ENCODE measurements at regions not wholly inside any gene's neighbourhood (a gene's known extent, or its start where the extent isn't known, plus 50 kb on each side); places are given as distances from the start of the nearest gene placed in this dataset.

DNA sequence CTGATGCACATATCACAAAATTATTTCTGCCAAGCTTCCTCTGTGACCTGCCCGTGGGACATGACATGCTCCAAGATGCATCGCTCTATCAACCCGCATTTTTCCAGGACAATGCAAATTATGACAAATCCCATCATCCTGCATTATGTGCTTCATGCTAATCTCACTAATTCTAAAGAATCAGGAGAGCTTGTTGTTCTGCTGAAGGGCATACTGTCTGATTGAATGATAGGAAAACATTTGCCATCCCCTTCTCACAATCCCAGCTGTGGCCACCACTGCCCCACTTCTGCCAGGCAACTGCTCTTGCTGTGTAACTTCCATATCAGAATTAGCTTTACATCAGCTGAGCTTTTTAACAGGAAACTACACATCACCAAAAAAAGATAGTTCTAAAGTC lies 203.5 kb upstream of the NANOGP8 start:
- no peak overlapping the region for H3K4me3 Mint-ChIP-seq (ENCODE audit: unreplicated experiment)
- H3K36me3 Mint-ChIP-seq (ENCODE audit: unreplicated experiment) = peaks cover 3% of the 10 kb centered on the region
- H3K9me3 Mint-ChIP-seq (ENCODE audit: unreplicated experiment) = peaks cover 5% of the 10 kb centered on the region
- peaks cover 2% of the 10 kb centered on the region for H3K27me3 Mint-ChIP-seq (ENCODE audit: unreplicated experiment)
- DNase-seq (ENCODE audit: extremely low spot score, unreplicated experiment) = no peak
- no peak overlapping the region for H3K27ac Mint-ChIP-seq (ENCODE audit: unreplicated experiment)
- TF ChIP-seq, protein P1, sequence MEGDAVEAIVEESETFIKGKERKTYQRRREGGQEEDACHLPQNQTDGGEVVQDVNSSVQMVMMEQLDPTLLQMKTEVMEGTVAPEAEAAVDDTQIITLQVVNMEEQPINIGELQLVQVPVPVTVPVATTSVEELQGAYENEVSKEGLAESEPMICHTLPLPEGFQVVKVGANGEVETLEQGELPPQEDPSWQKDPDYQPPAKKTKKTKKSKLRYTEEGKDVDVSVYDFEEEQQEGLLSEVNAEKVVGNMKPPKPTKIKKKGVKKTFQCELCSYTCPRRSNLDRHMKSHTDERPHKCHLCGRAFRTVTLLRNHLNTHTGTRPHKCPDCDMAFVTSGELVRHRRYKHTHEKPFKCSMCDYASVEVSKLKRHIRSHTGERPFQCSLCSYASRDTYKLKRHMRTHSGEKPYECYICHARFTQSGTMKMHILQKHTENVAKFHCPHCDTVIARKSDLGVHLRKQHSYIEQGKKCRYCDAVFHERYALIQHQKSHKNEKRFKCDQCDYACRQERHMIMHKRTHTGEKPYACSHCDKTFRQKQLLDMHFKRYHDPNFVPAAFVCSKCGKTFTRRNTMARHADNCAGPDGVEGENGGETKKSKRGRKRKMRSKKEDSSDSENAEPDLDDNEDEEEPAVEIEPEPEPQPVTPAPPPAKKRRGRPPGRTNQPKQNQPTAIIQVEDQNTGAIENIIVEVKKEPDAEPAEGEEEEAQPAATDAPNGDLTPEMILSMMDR (IDR thresholded peaks at IDR 0.05) = no peak
- H3K4me1 Mint-ChIP-seq (ENCODE audit: unreplicated experiment) = peaks cover 9% of the 10 kb centered on the region

DNA sequence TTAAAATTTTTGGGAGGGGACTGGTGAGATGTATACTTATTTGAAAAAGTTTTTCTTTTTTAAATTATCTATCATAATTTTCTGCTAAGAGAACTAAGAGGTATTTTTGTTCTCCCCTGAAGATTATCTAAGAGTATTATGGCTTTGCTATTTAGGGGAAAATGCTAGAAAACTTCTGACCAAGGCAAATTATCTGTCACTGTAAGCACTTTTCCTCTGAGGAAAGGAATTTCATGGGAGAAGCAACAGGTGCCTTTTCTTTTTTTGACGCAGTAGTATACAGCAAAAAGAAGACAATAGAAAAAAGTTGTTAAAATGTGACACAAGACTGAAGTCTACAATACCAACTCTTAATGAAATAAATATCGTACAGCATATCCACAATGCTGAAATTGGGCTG lies 201.6 kb upstream of the NANOGP8 start:
- Mint-ChIP-seq H3K27me3 (ENCODE audit: unreplicated experiment) (peaks cover 2% of the 10 kb centered on the region), H3K27ac (ENCODE audit: unreplicated experiment) (no peak overlapping the region), H3K9me3 (ENCODE audit: unreplicated experiment) (peaks cover 12% of the 10 kb centered on the region), H3K4me3 (ENCODE audit: unreplicated experiment) (no peak overlapping the region), H3K36me3 (ENCODE audit: unreplicated experiment) (peaks cover 3% of the 10 kb centered on the region), H3K4me1 (ENCODE audit: unreplicated experiment) (peaks cover 5% of the 10 kb centered on the region)
- TF ChIP-seq, protein P1 (IDR thresholded peaks at IDR 0.05) = no peak
- no peak for DNase-seq (ENCODE audit: extremely low spot score, unreplicated experiment)

DNA sequence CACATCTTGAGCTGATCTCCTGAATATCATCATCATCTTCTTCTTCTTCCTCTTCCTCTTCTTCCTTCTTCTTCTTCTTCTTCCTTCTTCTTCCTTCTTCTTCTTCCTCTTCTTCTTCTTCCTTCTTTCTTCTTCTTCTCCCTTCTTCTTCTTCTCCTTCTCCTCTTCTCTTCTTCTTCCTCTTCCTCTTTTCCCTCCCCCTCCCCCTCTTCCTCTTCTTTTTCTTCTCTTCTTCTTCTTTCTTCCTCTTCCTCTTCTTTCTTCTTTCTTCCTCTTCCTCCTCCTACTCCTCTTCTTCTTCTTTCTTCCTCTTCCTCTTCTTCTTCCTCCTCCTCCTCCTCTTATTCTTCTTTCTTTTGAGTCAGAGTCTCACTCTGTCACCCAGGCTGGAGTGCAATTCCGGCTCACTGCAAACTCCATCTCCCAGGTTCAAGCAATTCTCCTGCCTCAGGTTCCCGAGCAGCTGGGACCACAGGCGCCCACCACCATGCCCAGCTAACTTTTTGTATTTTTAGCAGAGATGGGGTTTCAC lies 197.9 kb upstream of the NANOGP8 start:
- DNase-seq (ENCODE audit: extremely low spot score, unreplicated experiment) = no peak
- TF ChIP-seq, protein P1 (IDR thresholded peaks at IDR 0.05) = no peak
- Mint-ChIP-seq H3K4me1 (ENCODE audit: unreplicated experiment) (peaks cover 2% of the 10 kb centered on the region), H3K9me3 (ENCODE audit: unreplicated experiment) (peaks cover 20% of the 10 kb centered on the region), H3K27ac (ENCODE audit: unreplicated experiment) (no peak overlapping the region), H3K27me3 (ENCODE audit: unreplicated experiment) (no peaks in the 10 kb centered on the region), H3K4me3 (ENCODE audit: unreplicated experiment) (no peak overlapping the region), H3K36me3 (ENCODE audit: unreplicated experiment) (peaks cover 3% of the 10 kb centered on the region)

DNA sequence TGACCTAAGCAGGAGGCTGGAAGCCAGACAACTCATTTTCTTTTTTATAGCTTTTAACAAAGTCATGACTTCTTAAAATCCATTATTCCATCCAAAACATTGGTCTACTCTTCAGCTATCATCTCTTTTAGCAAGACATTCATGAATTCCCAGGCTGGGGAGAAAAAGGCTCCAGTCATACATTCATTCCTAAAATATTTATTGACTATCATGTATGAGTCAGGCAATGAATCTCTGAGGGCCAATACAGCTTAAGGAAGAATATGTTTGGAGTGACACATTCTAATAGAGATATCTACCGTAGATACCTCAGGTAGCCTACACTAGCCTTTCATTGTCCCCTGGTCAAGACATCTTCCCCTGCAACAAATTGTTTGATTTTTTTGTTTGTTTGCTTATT lies 196.4 kb upstream of the NANOGP8 start:
- Mint-ChIP-seq H3K4me1 (ENCODE audit: unreplicated experiment) (peaks cover 2% of the 10 kb centered on the region), H3K36me3 (ENCODE audit: unreplicated experiment) (peaks cover 4% of the 10 kb centered on the region), H3K27me3 (ENCODE audit: unreplicated experiment) (no peaks in the 10 kb centered on the region), H3K4me3 (ENCODE audit: unreplicated experiment) (no peak overlapping the region), H3K9me3 (ENCODE audit: unreplicated experiment) (peaks cover 33% of the 10 kb centered on the region), H3K27ac (ENCODE audit: unreplicated experiment) (no peak overlapping the region)
- no peak for DNase-seq (ENCODE audit: extremely low spot score, unreplicated experiment)
- TF ChIP-seq, protein P1 (IDR thresholded peaks at IDR 0.05) = no peak

DNA sequence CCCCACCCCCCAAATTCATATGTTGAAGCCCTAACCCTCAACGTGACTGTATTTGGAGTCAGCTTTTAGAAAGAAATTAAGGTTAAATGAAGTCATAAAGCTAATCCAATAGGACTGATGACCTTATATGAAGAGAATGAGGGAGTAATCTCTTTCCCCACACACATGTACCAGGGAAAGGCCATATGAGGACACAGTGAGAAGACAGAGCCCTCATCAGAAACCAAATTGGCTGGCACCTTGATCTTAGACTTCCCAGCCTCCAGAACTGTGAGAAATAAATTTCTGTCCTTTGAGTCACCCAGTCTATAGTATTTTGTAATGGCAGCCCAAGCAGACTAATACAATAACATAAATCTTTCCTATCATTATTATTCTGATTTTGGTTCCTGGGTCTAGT lies 194.7 kb upstream of the NANOGP8 start:
- Mint-ChIP-seq H3K27me3 (ENCODE audit: unreplicated experiment) (no peaks in the 10 kb centered on the region), H3K4me3 (ENCODE audit: unreplicated experiment) (no peak overlapping the region), H3K4me1 (ENCODE audit: unreplicated experiment) (peaks cover 2% of the 10 kb centered on the region), H3K9me3 (ENCODE audit: unreplicated experiment) (peaks cover 43% of the 10 kb centered on the region), H3K27ac (ENCODE audit: unreplicated experiment) (no peak overlapping the region), H3K36me3 (ENCODE audit: unreplicated experiment) (peaks cover 4% of the 10 kb centered on the region)
- no peak for DNase-seq (ENCODE audit: extremely low spot score, unreplicated experiment)
- TF ChIP-seq, protein P1 (IDR thresholded peaks at IDR 0.05) = no peak

Data from osteocyte (in vitro differentiated cells).